GM12878 (cell line): ENCODE measurements at regions not wholly inside any gene's neighbourhood (a gene's known extent, or its start where the extent isn't known, plus 50 kb on each side); places are given as distances from the start of the nearest gene placed in this dataset.
"Not testable (repeated sequence)": the region's sequence is repeated elsewhere in the genome, so short reads cannot be mapped to it uniquely, and the experiment has no call there.

Source experiments
- CBX5 ChIP-seq: sonication (generic); IDR thresholded peaks from 2 replicates; pipeline ENCODE4 v1.6.1; 2016; ENCODE audit warnings: low read depth, moderate library complexity, mild to moderate bottlenecking, inconsistent platforms
- CTCF ChIP-seq, 3 experiments: IDR thresholded peaks in 2 of 3; conservative IDR thresholded peaks in 1 of 3; 2 replicates each; pipeline ENCODE4 v1.5.1; 2011; ENCODE audit warnings: low read depth in 3 of 3, low read length in 3 of 3, mild to moderate bottlenecking in 3 of 3, control low read depth in 2 of 3, moderate library complexity in 2 of 3, inconsistent platforms in 1 of 3, mixed read lengths in 1 of 3; ENCODE audit not compliant: control insufficient read depth in 2 of 3, insufficient read depth in 1 of 3; ENCODE audit errors: extremely low read depth in 1 of 3
- FOXK2 ChIP-seq: fragments of 450-650 bp; IDR thresholded peaks from 2 replicates; pipeline ENCODE4 v1.6.1; 2017; ENCODE audit warnings: mild to moderate bottlenecking, moderate library complexity
- HCFC1 ChIP-seq: fragments of 150-350 bp; IDR thresholded peaks from 2 replicates; pipeline ENCODE4 v1.6.1; 2014; ENCODE audit warnings: low read length
- POLR2AphosphoS5 ChIP-seq: IDR thresholded peaks from 2 replicates; pipeline ENCODE4 v1.6.1; 2011; ENCODE audit warnings: mild to moderate bottlenecking, low read length, inconsistent platforms
- SUZ12 ChIP-seq: fragments of 200-600 bp; sonication (generic); IDR thresholded peaks from one replicate; pipeline ENCODE4 v1.6.1; 2018; ENCODE audit warnings: antibody characterized with exemption, mild to moderate bottlenecking; ENCODE audit not compliant: unreplicated experiment

- TF ChIP-seq HCFC1; CTCF (IDR thresholded peaks at IDR 0.05 in 2 of 3, conservative IDR thresholded peaks at IDR 0.05 in 1 of 3; ENCODE audit: control insufficient read depth in 2 of 3, extremely low read depth in 1 of 3, insufficient read depth in 1 of 3, low read depth in 3 of 3, low read length in 3 of 3); SUZ12; CBX5; FOXK2; POLR2AphosphoS5: not testable (repeated sequence)
Observed at GRCh38 chr15:55063970-55064369, 132.8 kb downstream of the RSL24D1 start.
